SH-SY5Y (cell line): ENCODE measurements at regions not wholly inside any gene's neighbourhood (a gene's known extent, or its start where the extent isn't known, plus 50 kb on each side); places are given as distances from the start of the nearest gene placed in this dataset.

Experiments used
- GATA2 ChIP-seq: IDR thresholded peaks from 2 replicates; pipeline ENCODE4 v1.6.1; 2011; ENCODE audit warnings: mild to moderate bottlenecking, low read depth, low read length
- GATA3 ChIP-seq: IDR thresholded peaks from 2 replicates; pipeline ENCODE4 v1.6.1; 2011; ENCODE audit warnings: low read depth, mild to moderate bottlenecking, low read length, moderate library complexity

GRCh38 chr5:166341740-166342337 is 1949.6 kb upstream of the WWC1 start:
- TF ChIP-seq GATA3 (no peak), GATA2 (no peak)
